MV-4-11 (cell line): ENCODE measurements at regions not wholly inside any gene's neighbourhood (a gene's known extent, or its start where the extent isn't known, plus 50 kb on each side); places are given as distances from the start of the nearest gene placed in this dataset.
A peak's percentile ranks its signal among the peaks of the same experiment; 100 is the strongest.

Experiments used
- DNase-seq: peaks from one replicate; lab custom pipeline; 2025; lab: John Stamatoyannopoulos, UW

- no peak for DNase-seq
These were observed 1476.2 kb downstream of the MRPL39 start for GRCh38 chr21:24131056-24131455.

GRCh38 chr21:24127651-24128050, 1479.6 kb downstream of the MRPL39 start:
- no peak for DNase-seq

GRCh38 chr21:24123785-24124184, 1483.5 kb downstream of the MRPL39 start:
- no peak for DNase-seq

- no peak for DNase-seq
These were observed 1488.4 kb downstream of the MRPL39 start for GRCh38 chr21:24118738-24119459.

- DNase-seq: no peak
These were observed 1492.1 kb downstream of the MRPL39 start for GRCh38 chr21:24115141-24115540.

- DNase-seq: no peak
These were observed 1495.3 kb downstream of the MRPL39 start for GRCh38 chr21:24112020-24112419.

GRCh38 chr21:24110846-24111245, 1496.4 kb downstream of the MRPL39 start:
- no peak for DNase-seq

- DNase-seq: no peak
These were observed 1510.1 kb downstream of the MRPL39 start for GRCh38 chr21:24097181-24097580.

GRCh38 chr21:24096651-24097050, 1510.6 kb downstream of the MRPL39 start:
- no peak for DNase-seq

GRCh38 chr21:24093032-24093431, 1514.2 kb downstream of the MRPL39 start:
- DNase-seq: peak; percentile 99

- peak; percentile 37 for DNase-seq
These were observed 1531.1 kb downstream of the MRPL39 start for GRCh38 chr21:24076179-24076578.

- DNase-seq: no peak
These were observed 1551.6 kb downstream of the MRPL39 start for GRCh38 chr21:24055696-24056095.

- peak; percentile 52 for DNase-seq
These were observed 1557.0 kb downstream of the MRPL39 start for GRCh38 chr21:24050231-24050630.

- peak; percentile 87 for DNase-seq
These were observed 1560.3 kb downstream of the MRPL39 start for GRCh38 chr21:24046829-24047443.

GRCh38 chr21:24045775-24046215, 1561.5 kb downstream of the MRPL39 start:
- DNase-seq: peak; percentile 55

- no peak for DNase-seq
These were observed 1561.9 kb downstream of the MRPL39 start for GRCh38 chr21:24045373-24045772.

GRCh38 chr21:24042687-24043086, 1564.6 kb downstream of the MRPL39 start:
- no peak for DNase-seq

GRCh38 chr21:24032709-24033232, 1574.5 kb downstream of the MRPL39 start:
- no peak for DNase-seq

GRCh38 chr21:24027396-24027795, 1579.9 kb downstream of the MRPL39 start:
- DNase-seq: no peak

GRCh38 chr21:24025101-24025500, 1582.2 kb downstream of the MRPL39 start:
- no peak for DNase-seq

- no peak for DNase-seq
These were observed 1583.3 kb downstream of the MRPL39 start for GRCh38 chr21:24023936-24024335.

GRCh38 chr21:24023402-24023801, 1583.9 kb downstream of the MRPL39 start:
- DNase-seq: no peak

- DNase-seq: no peak
These were observed 1592.9 kb downstream of the MRPL39 start for GRCh38 chr21:24014381-24014780.
